Stromal cell of bone marrow (primary cell): ENCODE measurements at regions not wholly inside any gene's neighbourhood (a gene's known extent, or its start where the extent isn't known, plus 50 kb on each side); places are given as distances from the start of the nearest gene placed in this dataset.

Experiments used
- DNase-seq: peaks from one replicate; pipeline ENCODE4 v3.0.0-alpha.2; 2012; ENCODE audit warnings: low read depth

- DNase-seq: no peak
These were observed 402.9 kb downstream of the TBL1XR1 start for GRCh38 chr3:176794406-176794805.

- no peak for DNase-seq
These were observed 407.3 kb downstream of the TBL1XR1 start for GRCh38 chr3:176789947-176790346.

- no peak for DNase-seq
These were observed 408.0 kb downstream of the TBL1XR1 start for GRCh38 chr3:176789281-176789705.

DNA sequence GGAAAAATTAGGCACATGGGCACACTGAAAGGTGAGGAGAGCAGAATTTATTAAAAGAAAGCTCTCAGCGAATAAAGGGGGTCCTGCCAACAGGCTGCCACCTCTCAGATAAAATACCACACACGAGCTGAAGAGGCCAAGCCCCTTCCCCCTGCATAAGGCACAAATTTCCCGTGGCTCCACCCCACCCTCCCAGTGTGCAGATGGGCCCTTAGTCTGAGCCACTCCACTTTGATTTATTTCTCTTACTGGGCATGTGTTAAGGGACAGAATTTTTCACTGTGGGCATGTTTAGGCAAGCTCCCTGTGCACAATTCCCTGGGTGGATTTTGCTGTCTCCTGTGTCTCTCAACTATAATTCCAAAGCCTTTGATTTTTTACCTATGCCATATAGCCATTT is 409.8 kb downstream of the TBL1XR1 start:
- DNase-seq: no peak

DNA sequence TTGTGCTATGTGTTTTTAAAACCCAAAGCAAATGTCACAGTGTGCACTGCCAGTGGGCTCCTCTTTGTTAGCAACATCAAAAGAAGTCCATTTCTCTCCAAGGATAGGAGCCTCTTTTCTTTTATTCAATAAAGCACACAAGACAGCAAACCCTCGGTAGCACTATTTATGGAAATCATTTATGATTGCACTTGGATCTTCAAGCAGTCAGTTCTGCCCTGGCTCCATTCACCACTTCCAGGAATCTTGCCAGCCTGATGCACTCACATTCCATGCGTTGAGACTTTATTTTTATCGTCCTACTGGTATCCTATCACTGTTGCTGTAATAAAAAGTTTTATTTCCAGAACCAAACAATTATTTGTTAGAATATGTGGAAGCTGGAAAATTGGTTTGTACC is 412.1 kb downstream of the TBL1XR1 start:
- DNase-seq: peak; percentile 9

- DNase-seq: no peak
These were observed 416.5 kb downstream of the TBL1XR1 start for GRCh38 chr3:176780766-176781165.

DNA sequence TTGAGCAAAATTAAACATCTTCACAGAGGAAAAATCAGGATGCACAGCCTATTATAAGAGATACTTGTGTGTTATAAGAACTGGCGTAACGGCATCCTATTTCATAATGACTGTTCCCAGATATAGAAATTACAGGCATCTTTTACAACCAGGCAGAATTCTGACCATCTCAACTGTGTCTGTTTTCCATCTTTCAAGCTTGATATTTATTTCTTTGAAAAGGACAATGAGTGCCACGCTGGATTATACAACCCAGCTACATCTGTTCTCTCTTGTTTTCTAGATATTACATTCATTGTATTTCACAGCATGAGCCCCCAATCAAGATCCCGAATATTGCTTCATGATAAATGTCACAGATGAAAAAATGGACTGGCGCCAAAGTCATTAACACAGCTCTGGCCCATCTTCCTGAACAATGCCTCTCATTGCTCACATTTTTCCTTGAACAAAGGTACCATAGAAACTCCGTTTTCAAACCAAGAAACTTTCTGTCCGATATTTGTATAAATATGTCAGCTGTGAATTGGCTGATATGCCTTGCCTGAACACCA is 420.6 kb downstream of the TBL1XR1 start:
- DNase-seq: no peak

DNA sequence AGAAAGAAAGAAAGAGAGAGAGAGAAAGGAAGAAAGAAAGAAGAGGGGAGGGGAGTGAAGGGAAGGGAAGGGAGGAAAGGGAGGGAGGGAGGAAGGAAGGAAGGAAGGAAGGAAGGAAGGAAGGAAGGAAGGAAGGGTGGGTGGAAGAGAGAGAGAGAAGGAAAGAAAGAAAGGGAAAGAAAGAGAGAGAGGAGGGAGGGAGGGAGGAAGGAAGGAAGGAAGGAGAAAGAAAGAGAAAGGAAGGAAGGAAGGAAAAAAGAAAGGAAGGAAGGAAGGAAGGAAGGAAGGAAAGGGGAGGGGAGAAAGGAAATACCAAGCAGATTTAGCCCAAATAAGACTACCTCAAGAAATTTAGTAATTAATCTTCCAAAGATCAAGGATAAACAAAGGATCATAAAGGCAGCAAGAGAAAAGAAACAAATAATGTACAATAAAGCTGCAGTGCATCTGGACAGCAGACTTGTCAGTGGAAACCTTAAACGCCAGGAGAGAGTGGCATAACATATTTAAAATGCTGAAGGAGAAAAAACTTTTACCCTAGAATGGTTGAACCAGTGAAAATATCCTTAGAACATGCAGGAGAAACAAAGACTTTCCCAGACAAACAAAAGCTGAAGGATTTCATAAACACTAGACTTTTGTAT is 427.6 kb downstream of the TBL1XR1 start:
- no peak for DNase-seq

GRCh38 chr3:176767385-176767784 is 429.9 kb downstream of the TBL1XR1 start:
- DNase-seq: peak; percentile 82

GRCh38 chr3:176766862-176767261 is 430.4 kb downstream of the TBL1XR1 start:
- no peak for DNase-seq

DNA sequence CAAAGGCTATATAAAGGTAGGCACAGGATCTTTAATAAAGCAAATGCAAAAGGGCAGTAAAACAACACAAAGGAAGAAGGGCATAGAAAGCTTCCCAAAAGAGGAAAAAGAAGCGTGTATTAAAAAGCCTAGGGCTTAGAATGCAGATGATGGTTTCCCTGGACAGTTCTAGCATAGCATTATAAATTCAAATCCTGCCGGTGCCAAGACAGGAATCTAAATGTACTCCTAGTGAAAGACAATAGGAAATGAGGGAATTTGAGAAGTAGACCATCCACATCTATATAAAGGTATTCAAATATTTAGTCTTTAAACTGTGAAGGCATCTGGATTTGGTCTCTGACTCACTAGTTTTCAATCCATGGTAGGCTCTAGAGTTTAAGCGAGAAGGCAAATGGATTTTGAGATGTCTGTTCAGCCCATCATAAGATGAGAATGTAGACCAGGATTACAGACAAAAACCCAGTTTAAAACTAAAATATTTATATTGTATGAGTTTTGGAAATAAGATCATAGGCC is 431.8 kb downstream of the TBL1XR1 start:
- DNase-seq: no peak

DNA sequence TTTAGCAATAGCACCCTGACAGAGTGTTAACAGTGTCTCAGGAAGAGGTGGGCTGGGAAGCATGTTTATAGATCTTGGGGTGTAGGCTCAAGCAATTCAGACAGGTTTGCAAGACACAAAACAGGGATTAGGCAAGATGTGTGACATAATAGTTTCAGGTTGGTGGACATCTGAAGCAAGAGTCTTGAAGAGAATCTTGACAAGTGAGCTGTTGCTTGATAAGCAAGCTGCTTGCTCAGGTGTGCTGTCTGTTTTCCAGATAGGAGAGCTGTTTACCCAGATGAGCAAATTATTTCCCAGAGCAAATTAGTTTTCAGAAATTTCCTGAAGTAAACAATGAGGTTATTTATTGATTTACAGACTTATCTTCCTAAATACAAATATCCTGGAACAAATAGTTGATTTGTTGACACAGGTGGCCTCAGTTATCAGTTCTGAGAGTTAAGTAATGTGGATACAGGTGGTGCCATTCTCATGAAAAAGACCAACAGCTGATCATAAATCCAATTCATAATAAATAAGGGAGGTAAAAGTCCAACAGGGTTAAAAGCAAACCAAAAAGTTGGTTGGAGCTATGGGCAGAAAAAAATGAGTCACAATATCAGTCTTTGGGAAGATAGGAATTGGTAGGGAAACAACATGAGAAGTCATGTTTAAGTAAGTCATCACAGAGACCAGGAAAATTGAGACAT is 437.3 kb downstream of the TBL1XR1 start:
- no peak for DNase-seq

- no peak for DNase-seq
These were observed 439.9 kb downstream of the TBL1XR1 start for GRCh38 chr3:176757429-176757828.

DNA sequence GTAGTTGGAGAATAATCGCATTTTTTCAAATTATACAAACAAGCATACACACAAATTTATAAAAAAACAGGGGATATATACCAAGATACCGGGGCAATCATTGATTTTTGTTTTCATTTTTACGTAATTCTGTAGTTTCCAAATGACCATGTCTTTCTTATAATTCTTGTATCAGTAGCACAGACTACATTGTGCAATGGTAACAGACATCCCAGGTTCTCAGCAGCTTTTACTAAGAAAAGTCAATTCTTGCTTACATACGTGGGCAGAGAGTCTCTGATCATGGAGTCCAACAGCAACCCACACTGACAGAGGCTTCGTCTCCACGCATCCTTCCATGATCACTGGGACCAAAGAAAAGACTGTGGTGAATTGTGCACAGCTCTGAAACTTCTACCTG is 441.3 kb downstream of the TBL1XR1 start:
- DNase-seq: no peak

GRCh38 chr3:176755552-176755951 is 441.7 kb downstream of the TBL1XR1 start:
- DNase-seq: no peak

DNA sequence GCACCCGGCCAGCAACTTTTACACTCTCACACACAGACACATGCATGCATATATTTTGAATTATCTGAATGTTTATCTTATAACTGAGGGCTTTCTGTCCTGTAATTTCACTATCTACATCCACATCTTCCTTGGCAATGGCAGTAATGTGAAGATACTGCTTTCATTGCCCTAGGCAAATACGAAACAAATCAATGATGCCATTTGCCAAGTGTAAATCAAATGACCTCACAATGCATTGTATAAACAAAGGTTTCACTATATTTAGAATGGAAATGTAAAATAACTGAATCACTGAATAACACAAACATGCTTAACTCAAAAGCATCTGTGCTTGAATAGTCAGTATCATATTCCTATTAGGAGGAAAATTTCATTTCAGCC is 455.6 kb downstream of the TBL1XR1 start:
- no peak for DNase-seq

- no peak for DNase-seq
These were observed 456.2 kb downstream of the TBL1XR1 start for GRCh38 chr3:176740906-176741663.

GRCh38 chr3:176739159-176739558 is 458.1 kb downstream of the TBL1XR1 start:
- DNase-seq: no peak

DNA sequence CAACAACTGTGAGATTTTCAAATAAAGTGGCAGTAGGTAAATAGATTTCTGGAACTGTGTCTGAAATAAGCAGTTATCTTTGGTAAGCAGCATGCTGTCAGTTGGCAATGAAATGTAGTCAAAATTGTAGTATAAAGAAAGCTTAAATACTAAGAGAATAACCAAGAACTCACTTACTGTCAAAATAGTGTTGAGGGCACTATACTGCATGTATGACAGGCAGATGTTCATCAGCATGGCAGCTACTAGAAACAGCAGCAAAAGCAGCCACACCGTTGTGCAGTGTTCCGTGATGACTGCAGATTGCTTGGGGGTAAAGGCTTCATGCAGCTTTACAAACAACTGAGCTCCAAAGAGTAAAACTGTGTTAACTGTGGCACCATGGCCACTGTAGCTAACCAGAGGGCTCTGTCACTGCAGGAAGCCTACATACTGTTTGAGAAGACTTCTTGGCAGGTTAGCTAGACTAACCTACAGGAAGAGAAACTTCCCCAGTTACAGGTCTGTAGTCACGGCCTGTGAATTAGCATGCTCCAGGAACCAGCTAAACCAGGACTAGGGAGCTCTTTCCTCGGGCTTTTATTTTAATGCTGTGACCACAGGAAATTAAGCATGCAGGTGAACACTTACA is 459.7 kb downstream of the TBL1XR1 start:
- no peak for DNase-seq

- no peak for DNase-seq
These were observed 463.1 kb downstream of the TBL1XR1 start for GRCh38 chr3:176734146-176734545.

GRCh38 chr3:176724394-176724759 is 472.9 kb downstream of the TBL1XR1 start:
- no peak for DNase-seq

- no peak for DNase-seq
These were observed 473.4 kb downstream of the TBL1XR1 start for GRCh38 chr3:176723758-176724393.
